ENCODE measurements at regions not wholly inside any gene's neighbourhood (a gene's known extent, or its start where the extent isn't known, plus 50 kb on each side); places are given as distances from the start of the nearest gene placed in this dataset.
"Not testable (repeated sequence)": the region's sequence is repeated elsewhere in the genome, so short reads cannot be mapped to it uniquely, and the experiment has no call there.

DNA sequence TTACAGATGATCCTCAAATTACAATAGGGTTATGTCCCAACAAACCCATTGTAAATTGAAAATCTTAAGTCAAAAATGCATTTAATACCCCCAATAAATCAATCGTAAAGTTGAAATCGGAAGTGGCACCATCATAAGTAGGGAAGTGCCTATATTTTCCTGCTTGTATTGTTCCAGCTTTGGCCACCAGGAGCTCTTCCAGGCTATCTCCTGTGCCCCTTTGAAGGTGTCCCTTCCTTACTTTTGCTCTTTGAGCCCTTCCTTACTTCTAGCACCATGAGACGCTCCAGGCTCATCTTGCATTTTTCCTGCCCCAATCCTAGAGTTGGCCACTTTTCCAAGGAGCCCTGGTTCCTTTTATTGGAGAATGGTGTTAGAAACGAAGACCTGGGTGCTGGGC, 163.0 kb upstream of the TSC22D1 start:
- Histone ChIP-seq H3K36me3 (ENCODE audit: insufficient read depth, low read length) (no peaks in the 10 kb centered on the region), H3K9me3 (ENCODE audit: low read length) (no peaks in the 10 kb centered on the region), H3K4me3 (ENCODE audit: low read length) (no peak overlapping the region), H3K4me1 (ENCODE audit: insufficient read depth, low read length) (no peaks in the 10 kb centered on the region), H2AFZ (ENCODE audit: low read depth, low read length) (no peak overlapping the region), H3K27me3 (ENCODE audit: insufficient read depth, low read length) (no peaks in the 10 kb centered on the region)

DNA sequence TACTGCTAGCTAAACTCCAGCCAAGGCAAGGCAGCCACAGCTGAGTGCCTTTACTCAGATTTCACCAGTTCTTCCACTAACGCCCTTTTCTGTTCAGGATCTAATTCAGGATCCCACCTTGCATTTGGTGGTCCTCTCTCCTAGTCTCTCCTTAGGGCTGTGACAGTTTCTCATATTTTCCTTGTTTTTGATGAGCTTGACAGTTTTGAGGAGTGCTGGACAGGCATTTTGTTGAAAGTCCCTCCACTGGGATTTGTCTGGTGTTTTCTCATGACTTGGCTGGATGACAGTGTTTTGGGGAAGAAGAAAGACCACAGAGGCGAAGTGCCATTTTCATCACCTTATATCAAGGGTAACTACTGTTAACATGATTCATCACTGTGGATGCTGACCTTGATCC, 162.3 kb upstream of the TSC22D1 start:
- H3K27me3 ChIP-seq (ENCODE audit: insufficient read depth, low read length): no peaks in the 10 kb centered on the region

DNA sequence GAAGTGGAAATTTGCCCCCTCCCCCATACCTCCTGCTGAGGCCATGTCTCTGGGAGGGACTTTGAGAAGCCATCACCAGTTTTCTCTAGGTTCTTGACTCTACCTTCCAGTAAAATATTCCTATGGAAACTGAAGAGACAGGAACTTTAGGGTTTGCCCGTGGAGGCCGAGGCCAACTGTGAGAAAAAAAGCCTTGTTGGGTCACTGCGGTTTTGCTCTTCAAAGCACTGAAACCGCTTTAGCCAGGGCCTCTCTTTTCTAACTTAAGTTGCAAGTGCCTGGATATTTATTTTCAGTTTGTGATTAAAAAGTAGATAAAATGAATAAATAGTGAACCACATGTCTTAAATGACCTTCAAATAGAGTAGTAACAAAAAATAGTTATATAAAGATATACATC, 159.7 kb upstream of the TSC22D1 start:
- H3K27me3 ChIP-seq (ENCODE audit: insufficient read depth, low read length): no peaks in the 10 kb centered on the region
- no peak overlapping the region for H3K4me3 ChIP-seq (ENCODE audit: low read length)
- no peak overlapping the region for H2AFZ ChIP-seq (ENCODE audit: low read depth, low read length)
- H3K36me3 ChIP-seq (ENCODE audit: insufficient read depth, low read length): no peaks in the 10 kb centered on the region
- H3K4me1 ChIP-seq (ENCODE audit: insufficient read depth, low read length): no peaks in the 10 kb centered on the region
- no peaks in the 10 kb centered on the region for H3K9me3 ChIP-seq (ENCODE audit: low read length)

More for the DNA sequence above, 162.3 kb upstream of the TSC22D1 start:
- Histone ChIP-seq H3K4me1 (ENCODE audit: insufficient read depth, low read length) (no peaks in the 10 kb centered on the region), H3K4me3 (ENCODE audit: low read length) (no peak overlapping the region), H2AFZ (ENCODE audit: low read depth, low read length) (no peak overlapping the region), H3K9me3 (ENCODE audit: low read length) (no peaks in the 10 kb centered on the region), H3K36me3 (ENCODE audit: insufficient read depth, low read length) (no peaks in the 10 kb centered on the region)

DNA sequence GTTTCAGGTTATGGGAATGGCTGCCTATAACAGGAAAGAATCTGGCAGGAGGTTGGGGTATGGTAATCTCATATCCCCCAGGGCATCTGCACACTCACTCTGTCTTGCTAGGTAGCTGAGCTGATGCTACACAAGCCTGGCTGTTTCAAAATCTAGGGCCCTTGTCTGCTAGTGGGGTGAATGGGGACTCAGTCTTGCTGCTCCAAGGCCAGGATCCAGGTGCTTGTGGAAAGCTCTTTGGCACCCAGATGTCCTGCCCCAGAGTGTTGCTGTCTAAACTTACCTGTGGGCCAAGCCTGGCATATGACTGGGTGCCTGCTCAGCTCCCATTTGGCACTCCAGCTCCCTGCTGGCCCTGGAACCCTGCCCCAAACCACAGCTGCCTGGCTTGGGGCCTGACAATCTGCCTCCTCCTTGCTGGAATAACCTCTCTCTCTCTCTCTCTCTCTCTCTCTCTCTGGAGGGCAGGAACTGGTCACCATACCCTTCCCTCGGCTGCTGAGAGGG, 158.1 kb upstream of the TSC22D1 start:
- no peaks in the 10 kb centered on the region for H3K36me3 ChIP-seq (ENCODE audit: insufficient read depth, low read length)
- H3K4me3 ChIP-seq (ENCODE audit: low read length): no peak overlapping the region
- H3K27me3 ChIP-seq (ENCODE audit: insufficient read depth, low read length): no peaks in the 10 kb centered on the region
- H3K4me1 ChIP-seq (ENCODE audit: insufficient read depth, low read length): no peaks in the 10 kb centered on the region
- no peaks in the 10 kb centered on the region for H3K9me3 ChIP-seq (ENCODE audit: low read length)
- H2AFZ ChIP-seq (ENCODE audit: low read depth, low read length): no peak overlapping the region

DNA sequence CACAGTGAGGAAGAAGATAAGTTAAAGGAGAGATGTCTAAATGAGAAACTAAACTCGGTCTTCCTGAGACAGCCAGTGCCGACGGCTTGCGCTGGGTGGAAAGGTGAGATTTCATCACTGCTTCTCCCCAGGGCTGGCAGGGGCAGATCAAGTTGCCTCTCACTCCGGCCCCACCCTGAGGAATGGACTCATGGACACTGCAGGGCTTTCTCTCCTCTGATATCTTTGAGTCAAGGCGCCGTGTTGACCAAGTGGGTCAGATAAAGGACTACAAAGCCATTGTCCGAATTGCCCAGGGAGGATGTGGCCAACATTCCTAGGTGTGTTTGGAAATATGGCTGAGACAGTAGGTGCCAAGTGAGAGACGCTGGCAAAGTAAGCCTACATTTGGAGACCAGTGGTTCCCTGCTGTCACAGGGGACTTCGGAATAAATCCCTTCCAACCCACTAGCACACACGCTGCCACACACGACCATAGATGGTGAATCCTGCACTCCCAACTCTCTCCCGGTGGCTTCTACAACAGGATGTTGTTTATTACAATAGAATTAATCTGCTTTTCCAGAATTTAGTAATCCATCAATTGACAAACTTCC, 156.5 kb upstream of the TSC22D1 start:
- H3K27me3 ChIP-seq (ENCODE audit: insufficient read depth, low read length): peaks cover 3% of the 10 kb centered on the region
- no peaks in the 10 kb centered on the region for H3K36me3 ChIP-seq (ENCODE audit: insufficient read depth, low read length)
- H3K4me1 ChIP-seq (ENCODE audit: insufficient read depth, low read length): no peaks in the 10 kb centered on the region
- H3K9me3 ChIP-seq (ENCODE audit: low read length): no peaks in the 10 kb centered on the region
- no peak overlapping the region for H3K4me3 ChIP-seq (ENCODE audit: low read length)
- no peak overlapping the region for H2AFZ ChIP-seq (ENCODE audit: low read depth, low read length)

DNA sequence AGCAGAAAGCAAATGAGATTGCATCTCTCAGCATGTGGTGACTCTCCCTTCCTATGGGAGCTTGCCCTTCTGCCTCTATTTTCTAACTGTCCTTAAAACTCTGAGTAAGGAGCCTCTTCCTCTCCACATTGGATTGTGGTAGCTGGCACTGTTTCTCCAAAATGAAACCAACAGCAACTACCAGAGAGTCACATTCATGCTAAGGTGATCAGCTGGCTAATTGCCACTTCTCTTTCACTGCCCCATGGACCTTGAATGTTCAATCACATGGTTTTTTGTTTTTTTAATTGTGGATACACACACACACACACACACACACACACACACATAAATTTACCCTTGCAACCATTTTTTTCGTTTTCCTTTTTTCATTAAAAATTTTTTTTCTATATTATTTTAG, 154.7 kb upstream of the TSC22D1 start:
- no peaks in the 10 kb centered on the region for H3K9me3 ChIP-seq (ENCODE audit: low read length)
- no peak overlapping the region for H2AFZ ChIP-seq (ENCODE audit: low read depth, low read length)
- no peak overlapping the region for H3K4me3 ChIP-seq (ENCODE audit: low read length)
- H3K36me3 ChIP-seq (ENCODE audit: insufficient read depth, low read length): no peaks in the 10 kb centered on the region
- H3K4me1 ChIP-seq (ENCODE audit: insufficient read depth, low read length): no peaks in the 10 kb centered on the region
- peaks cover 3% of the 10 kb centered on the region for H3K27me3 ChIP-seq (ENCODE audit: insufficient read depth, low read length)

DNA sequence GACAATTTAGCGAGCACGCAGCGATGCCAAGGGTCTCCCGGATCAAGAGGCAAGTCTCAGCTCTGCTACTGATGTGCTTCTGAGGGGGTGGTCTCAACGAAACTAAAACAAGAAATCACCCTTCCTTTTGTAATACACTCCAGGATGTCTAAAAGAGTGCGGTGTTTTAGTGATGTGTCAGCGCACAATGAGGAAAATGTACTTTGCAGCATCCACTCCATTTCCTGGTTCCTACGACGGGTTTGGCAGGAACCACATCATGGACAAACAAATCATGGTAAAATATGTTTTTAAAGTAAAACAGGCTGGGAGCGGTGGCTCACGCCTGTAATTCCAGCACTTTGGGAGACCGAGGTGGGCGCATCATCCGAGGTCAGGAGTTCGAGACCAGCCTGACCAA, 154.0 kb upstream of the TSC22D1 start:
- Histone ChIP-seq H3K27me3 (ENCODE audit: insufficient read depth, low read length) (peaks cover 3% of the 10 kb centered on the region), H3K36me3 (ENCODE audit: insufficient read depth, low read length) (no peaks in the 10 kb centered on the region), H3K9me3 (ENCODE audit: low read length) (no peaks in the 10 kb centered on the region), H3K4me3 (ENCODE audit: low read length) (no peak overlapping the region), H3K4me1 (ENCODE audit: insufficient read depth, low read length) (no peaks in the 10 kb centered on the region), H2AFZ (ENCODE audit: low read depth, low read length) (no peak overlapping the region)

DNA sequence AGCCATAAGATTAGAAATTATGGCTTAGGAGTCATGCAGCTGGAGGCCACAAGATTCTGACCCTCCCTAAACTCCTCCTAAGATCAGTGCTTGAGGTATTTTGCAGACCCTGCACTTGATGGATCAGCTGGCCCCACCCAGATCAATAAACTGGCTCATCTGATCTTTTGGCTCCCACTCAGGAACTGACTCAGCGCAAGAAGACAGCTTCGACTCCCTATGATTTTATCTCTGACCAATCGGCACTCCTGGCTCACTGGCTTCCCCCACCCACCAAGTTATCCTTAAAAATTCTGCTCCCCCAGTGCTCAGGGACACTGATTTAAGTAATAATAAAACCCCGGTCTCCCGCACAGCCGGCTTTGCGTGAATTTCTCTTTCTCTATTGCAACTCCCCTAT, 151.5 kb upstream of the TSC22D1 start:
- not testable (repeated sequence) for H3K27me3 ChIP-seq (ENCODE audit: insufficient read depth, low read length); H3K9me3 ChIP-seq (ENCODE audit: low read length); H2AFZ ChIP-seq (ENCODE audit: low read depth, low read length); H3K4me3 ChIP-seq (ENCODE audit: low read length); H3K36me3 ChIP-seq (ENCODE audit: insufficient read depth, low read length); H3K4me1 ChIP-seq (ENCODE audit: insufficient read depth, low read length)

DNA sequence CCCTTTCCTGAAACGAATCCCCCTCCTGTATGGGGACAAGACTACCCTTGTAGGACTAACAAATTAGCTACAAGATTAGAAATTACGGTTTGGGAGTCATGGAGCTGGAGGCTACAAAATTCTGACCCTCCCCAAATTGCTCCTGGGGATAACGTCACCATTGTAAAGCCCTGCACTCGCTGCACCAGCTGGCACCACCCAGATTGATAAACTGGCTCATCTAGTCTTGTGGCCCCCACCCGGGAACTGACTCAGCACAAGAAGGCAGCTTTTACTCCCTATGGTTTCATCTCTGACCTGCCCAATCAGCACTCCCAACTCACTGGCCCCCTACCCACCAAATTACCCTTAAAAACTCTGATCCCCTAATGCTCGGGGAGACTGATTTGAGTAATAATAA, 150.6 kb upstream of the TSC22D1 start:
- no peak overlapping the region for H3K4me3 ChIP-seq (ENCODE audit: low read length)

DNA sequence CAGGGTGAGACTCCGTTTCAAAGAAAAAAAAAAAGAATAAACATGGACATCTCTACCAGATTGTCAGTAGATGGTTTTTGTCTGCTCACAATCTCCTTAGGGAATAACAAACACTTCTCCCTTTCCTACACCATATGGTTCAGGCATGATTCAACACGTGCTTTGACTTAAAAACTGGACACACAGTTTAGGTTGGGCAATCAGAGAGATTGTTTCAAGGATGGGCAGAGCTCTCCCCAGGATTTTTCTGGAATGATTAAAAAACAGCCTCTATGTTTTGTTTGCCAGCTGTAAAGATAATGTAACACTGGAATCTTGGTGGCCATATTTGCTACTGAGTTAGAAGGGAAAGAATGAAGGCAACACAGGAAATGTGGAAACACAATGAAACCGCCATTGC, 150.1 kb upstream of the TSC22D1 start:
- H3K27me3 ChIP-seq (ENCODE audit: insufficient read depth, low read length): peaks cover 5% of the 10 kb centered on the region
- no peaks in the 10 kb centered on the region for H3K4me1 ChIP-seq (ENCODE audit: insufficient read depth, low read length)
- no peaks in the 10 kb centered on the region for H3K36me3 ChIP-seq (ENCODE audit: insufficient read depth, low read length)
- H3K4me3 ChIP-seq (ENCODE audit: low read length): no peak overlapping the region
- no peaks in the 10 kb centered on the region for H3K9me3 ChIP-seq (ENCODE audit: low read length)
- H2AFZ ChIP-seq (ENCODE audit: low read depth, low read length): no peak overlapping the region

More for the DNA sequence above, 150.6 kb upstream of the TSC22D1 start:
- H3K27me3 ChIP-seq (ENCODE audit: insufficient read depth, low read length): peaks cover 5% of the 10 kb centered on the region
- no peaks in the 10 kb centered on the region for H3K9me3 ChIP-seq (ENCODE audit: low read length)
- H2AFZ ChIP-seq (ENCODE audit: low read depth, low read length): no peak overlapping the region
- H3K36me3 ChIP-seq (ENCODE audit: insufficient read depth, low read length): no peaks in the 10 kb centered on the region
- no peaks in the 10 kb centered on the region for H3K4me1 ChIP-seq (ENCODE audit: insufficient read depth, low read length)

DNA sequence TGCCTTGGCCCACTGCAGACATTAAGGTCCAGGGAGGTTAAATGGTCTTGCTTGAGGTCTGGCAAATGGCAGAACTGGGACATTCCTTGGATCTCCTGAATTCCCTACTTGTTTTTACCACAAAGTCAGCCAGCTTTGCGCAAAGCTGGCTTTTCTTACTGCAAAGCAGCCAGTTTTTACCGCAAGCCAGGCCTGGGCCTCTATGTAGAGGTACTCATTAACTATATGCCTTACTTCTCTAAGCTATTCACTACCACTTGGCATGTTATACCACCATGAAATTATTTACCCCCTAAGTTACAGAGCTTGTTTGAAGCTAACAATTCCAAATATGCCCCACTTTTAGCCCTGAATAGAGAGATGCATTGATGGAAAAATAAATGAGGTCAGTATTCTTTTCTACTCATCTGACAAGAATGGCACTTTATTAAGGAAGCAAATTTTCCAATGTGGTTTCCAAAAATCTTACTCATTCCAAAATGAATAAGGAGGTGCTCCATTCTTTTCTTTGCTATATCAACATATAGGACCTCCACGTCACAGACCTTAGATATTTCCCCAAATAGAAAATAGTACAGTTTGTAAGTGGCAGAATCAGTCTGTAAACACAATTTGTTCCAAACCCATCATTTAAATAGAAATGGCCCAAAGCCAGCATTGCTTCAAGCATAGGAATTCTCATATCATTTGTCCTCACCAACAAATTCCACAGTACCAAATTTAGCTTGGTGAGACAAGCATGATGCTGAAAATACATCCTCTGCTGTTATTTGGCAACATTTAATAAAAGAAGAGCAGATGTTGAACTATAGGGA, 143.9 kb upstream of the TSC22D1 start:
- Histone ChIP-seq H3K9me3 (ENCODE audit: low read length) (no peaks in the 10 kb centered on the region), H3K36me3 (ENCODE audit: insufficient read depth, low read length) (no peaks in the 10 kb centered on the region), H3K4me3 (ENCODE audit: low read length) (no peak overlapping the region), H3K4me1 (ENCODE audit: insufficient read depth, low read length) (no peaks in the 10 kb centered on the region), H2AFZ (ENCODE audit: low read depth, low read length) (no peak overlapping the region), H3K27me3 (ENCODE audit: insufficient read depth, low read length) (peaks cover 2% of the 10 kb centered on the region)

DNA sequence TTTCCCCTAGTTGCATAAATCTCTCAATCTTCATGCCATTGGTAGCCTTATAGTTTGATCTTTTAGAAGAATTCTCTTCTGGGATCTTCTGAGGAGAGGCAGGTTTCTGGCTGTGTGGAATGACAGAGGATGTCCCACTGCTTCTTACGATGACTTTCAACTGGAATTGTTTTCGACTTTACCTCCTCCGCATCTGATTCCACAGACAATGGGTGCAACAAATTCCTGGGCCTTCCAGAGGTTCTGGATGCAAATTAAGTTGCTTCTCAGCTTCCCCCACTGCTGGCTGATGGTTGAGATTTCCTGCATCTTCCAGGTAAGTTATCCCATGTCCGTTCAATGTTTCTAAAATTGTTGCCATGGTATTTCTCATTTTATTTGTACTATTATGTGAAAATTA, 142.3 kb upstream of the TSC22D1 start:
- H3K4me3 ChIP-seq (ENCODE audit: low read length): no peak overlapping the region
- H2AFZ ChIP-seq (ENCODE audit: low read depth, low read length): no peak overlapping the region
- H3K4me1 ChIP-seq (ENCODE audit: insufficient read depth, low read length): no peaks in the 10 kb centered on the region
- no peaks in the 10 kb centered on the region for H3K9me3 ChIP-seq (ENCODE audit: low read length)
- H3K36me3 ChIP-seq (ENCODE audit: insufficient read depth, low read length): no peaks in the 10 kb centered on the region
- no peaks in the 10 kb centered on the region for H3K27me3 ChIP-seq (ENCODE audit: insufficient read depth, low read length)

DNA sequence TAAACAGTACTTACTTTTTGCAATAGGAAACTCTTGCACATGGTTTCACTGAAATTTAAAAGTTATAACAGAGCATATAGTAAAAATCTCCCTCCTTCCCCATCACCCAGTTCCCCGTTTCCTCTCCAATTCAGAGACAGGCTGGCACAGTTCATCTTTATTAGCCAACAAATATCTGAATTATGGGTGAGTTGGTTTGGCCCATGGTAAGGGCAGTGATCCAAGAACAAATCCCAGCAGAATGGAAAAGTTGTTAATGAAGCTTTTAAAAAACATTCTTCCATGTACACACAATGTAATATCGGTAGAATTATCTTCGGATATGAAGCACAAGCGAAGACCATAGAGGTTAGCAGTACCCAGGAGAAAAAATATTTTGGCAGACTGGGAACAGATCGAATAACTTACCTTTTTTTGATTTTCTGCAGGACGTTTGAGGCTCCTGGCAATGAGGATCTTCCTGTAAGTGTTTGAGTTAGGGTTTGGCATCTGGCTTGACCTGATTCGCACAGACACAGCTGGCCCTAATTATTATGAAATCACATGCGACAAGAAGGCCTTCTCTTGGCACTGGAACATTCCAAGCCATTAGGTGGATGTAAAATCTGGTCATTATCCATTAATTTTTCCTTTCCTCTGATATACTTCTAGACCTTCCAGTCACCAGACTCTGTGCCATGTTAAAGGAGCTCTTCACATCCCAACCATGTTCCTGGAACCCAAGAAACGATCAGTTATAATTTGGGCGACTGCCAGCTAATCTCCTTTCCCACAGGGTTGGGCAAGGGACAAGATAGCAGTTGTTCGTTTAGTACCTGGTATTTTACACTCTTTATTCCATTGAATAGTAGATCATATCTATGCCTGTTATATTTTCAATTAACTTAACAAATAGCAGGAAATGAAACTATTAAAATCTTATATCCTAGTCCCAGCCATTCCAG, 139.4 kb upstream of the TSC22D1 start:
- no peak overlapping the region for H2AFZ ChIP-seq (ENCODE audit: low read depth, low read length)

More for the DNA sequence above, 139.4 kb upstream of the TSC22D1 start:
- H3K4me3 ChIP-seq (ENCODE audit: low read length): no peak overlapping the region
- H3K9me3 ChIP-seq (ENCODE audit: low read length): no peaks in the 10 kb centered on the region
- H3K27me3 ChIP-seq (ENCODE audit: insufficient read depth, low read length): no peaks in the 10 kb centered on the region
- no peaks in the 10 kb centered on the region for H3K36me3 ChIP-seq (ENCODE audit: insufficient read depth, low read length)
- no peaks in the 10 kb centered on the region for H3K4me1 ChIP-seq (ENCODE audit: insufficient read depth, low read length)

Measured in neuron (in vitro differentiated cells).